ENCODE measurements at regions not wholly inside any gene's neighbourhood (a gene's known extent, or its start where the extent isn't known, plus 50 kb on each side); places are given as distances from the start of the nearest gene placed in this dataset.
A peak's percentile ranks its signal among the peaks of the same experiment; 100 is the strongest.
"Not testable (repeated sequence)": the region's sequence is repeated elsewhere in the genome, so short reads cannot be mapped to it uniquely, and the experiment has no call there.

GRCh38 chr3:160047876-160048275 is 59.2 kb downstream of the IL12A start:
- DNase-seq, result no peak

GRCh38 chr3:160049038-160049437 is 60.4 kb downstream of the IL12A start:
- DNase-seq, result no peak

- DNase-seq, result no peak
Measured at GRCh38 chr3:160049565-160049964, 60.9 kb downstream of the IL12A start.

- no peak for DNase-seq
Measured at GRCh38 chr3:160049988-160050387, 61.4 kb downstream of the IL12A start.

- DNase-seq, result no peak
Measured at GRCh38 chr3:160052385-160053047, 63.9 kb downstream of the IL12A start.

GRCh38 chr3:160053048-160053391 is 64.4 kb downstream of the IL12A start:
- DNase-seq, result no peak

- not testable (repeated sequence) for DNase-seq
Measured at GRCh38 chr3:160054862-160055261, 66.2 kb downstream of the IL12A start.

- DNase-seq, result no peak
Measured at GRCh38 chr3:160055659-160056058, 67.0 kb downstream of the IL12A start.

GRCh38 chr3:160057331-160057730 is 68.7 kb downstream of the IL12A start:
- no peak for DNase-seq

GRCh38 chr3:160060409-160061027 is 71.9 kb downstream of the IL12A start:
- no peak for DNase-seq

GRCh38 chr3:160061525-160061924 is 72.9 kb downstream of the IL12A start:
- no peak for DNase-seq

- DNase-seq, result no peak
Measured at GRCh38 chr3:160065282-160065681, 76.6 kb downstream of the IL12A start.

GRCh38 chr3:160065786-160066185 is 77.2 kb downstream of the IL12A start:
- DNase-seq, result no peak

- no peak for DNase-seq
Measured at GRCh38 chr3:160069986-160070385, 81.4 kb downstream of the IL12A start.

GRCh38 chr3:160076519-160076918 is 87.9 kb downstream of the IL12A start:
- no peak for DNase-seq

GRCh38 chr3:160078533-160078932 is 89.9 kb downstream of the IL12A start:
- DNase-seq, result no peak

- DNase-seq, result no peak
Measured at GRCh38 chr3:160081958-160082533, 93.4 kb downstream of the IL12A start.

- DNase-seq, result no peak
Measured at GRCh38 chr3:160084998-160085397, 96.4 kb downstream of the IL12A start.

GRCh38 chr3:160088492-160089137 is 100.0 kb downstream of the IL12A start:
- no peak for DNase-seq

GRCh38 chr3:160090653-160091052 is 102.0 kb downstream of the IL12A start:
- DNase-seq, result peak in 1 of 14 donors; percentile 34

- DNase-seq, result no peak
Measured at GRCh38 chr3:160091441-160091840, 102.8 kb downstream of the IL12A start.

GRCh38 chr3:160092760-160093159 is 104.1 kb downstream of the IL12A start:
- DNase-seq, result no peak

GRCh38 chr3:160094562-160094961 is 105.9 kb downstream of the IL12A start:
- no peak for DNase-seq

- DNase-seq, result no peak
Measured at GRCh38 chr3:160097478-160097877, 108.8 kb downstream of the IL12A start.
